Activated gamma-delta T cell treated with Interleukin-2 at 50 U/mL for 16 hours (primary cell): ENCODE measurements at regions not wholly inside any gene's neighbourhood (a gene's known extent, or its start where the extent isn't known, plus 50 kb on each side); places are given as distances from the start of the nearest gene placed in this dataset.

Experiments
- DNase-seq: peaks from one replicate; pipeline ENCODE4 v3.0.0-alpha.2; 2020

- DNase-seq = no peak
Measured at GRCh38 chr2:151078889-151079288, 182.8 kb downstream of the RBM43 start.

GRCh38 chr2:151071906-151072305, 189.8 kb downstream of the RBM43 start:
- DNase-seq = no peak

GRCh38 chr2:151071382-151071781, 190.3 kb downstream of the RBM43 start:
- DNase-seq = no peak

- no peak for DNase-seq
Measured at GRCh38 chr2:151070253-151070652, 191.4 kb downstream of the RBM43 start.

GRCh38 chr2:151067658-151068369, 193.8 kb downstream of the RBM43 start:
- DNase-seq = no peak

- no peak for DNase-seq
Measured at GRCh38 chr2:151063271-151063670, 198.4 kb downstream of the RBM43 start.

GRCh38 chr2:151060287-151060686, 201.4 kb downstream of the RBM43 start:
- no peak for DNase-seq

- DNase-seq = no peak
Measured at GRCh38 chr2:151056870-151057269, 204.8 kb downstream of the RBM43 start.

GRCh38 chr2:151053661-151053990, 208.0 kb downstream of the RBM43 start:
- no peak for DNase-seq

- DNase-seq = no peak
Measured at GRCh38 chr2:151052850-151053660, 208.6 kb downstream of the RBM43 start.

- peak; percentile 4 for DNase-seq
Measured at GRCh38 chr2:151051574-151052220, 210.0 kb downstream of the RBM43 start.

- DNase-seq = no peak
Measured at GRCh38 chr2:151049746-151050145, 211.9 kb downstream of the RBM43 start.

- DNase-seq = no peak
Measured at GRCh38 chr2:151048331-151049054, 213.2 kb downstream of the RBM43 start.

- no peak for DNase-seq
Measured at GRCh38 chr2:151043484-151043883, 218.2 kb downstream of the RBM43 start.

GRCh38 chr2:151042964-151043363, 218.7 kb downstream of the RBM43 start:
- no peak for DNase-seq

- no peak for DNase-seq
Measured at GRCh38 chr2:151040039-151040438, 221.6 kb downstream of the RBM43 start.

- DNase-seq = no peak
Measured at GRCh38 chr2:151038516-151038915, 223.1 kb downstream of the RBM43 start.

- no peak for DNase-seq
Measured at GRCh38 chr2:151037434-151037833, 224.2 kb downstream of the RBM43 start.

- no peak for DNase-seq
Measured at GRCh38 chr2:151033271-151034248, 228.1 kb downstream of the RBM43 start.

GRCh38 chr2:151032741-151033191, 228.9 kb downstream of the RBM43 start:
- DNase-seq = no peak

GRCh38 chr2:151030663-151031230, 230.9 kb downstream of the RBM43 start:
- DNase-seq = no peak
